ENCODE measurements at regions not wholly inside any gene's neighbourhood (a gene's known extent, or its start where the extent isn't known, plus 50 kb on each side); places are given as distances from the start of the nearest gene placed in this dataset.

DNA sequence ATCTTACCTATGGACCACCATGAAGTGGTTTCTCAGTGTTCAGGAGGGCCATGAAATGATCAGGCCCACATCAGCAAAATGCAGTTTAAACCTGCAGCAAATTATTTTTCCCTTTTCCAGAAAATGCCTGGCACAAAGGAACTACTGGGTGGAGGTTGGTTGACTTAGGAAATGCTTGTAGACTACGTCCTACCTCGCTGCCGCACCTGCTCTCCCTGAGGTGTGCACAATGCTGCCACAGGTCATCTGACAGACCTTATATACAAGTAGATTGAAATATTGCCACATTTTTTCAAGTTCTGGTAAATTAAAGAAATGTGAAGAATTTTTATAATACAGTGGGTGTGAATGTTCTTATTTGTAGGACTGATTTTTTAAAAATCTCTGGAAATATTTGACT is 166.7 kb upstream of the PDE4B start:
- H3K4me3 ChIP-seq (ENCODE audit: low read depth in 1 of 2, low read length in 2 of 2), result no peak overlapping the region
- no peaks in the 10 kb centered on the region for H4K20me1 ChIP-seq (ENCODE audit: insufficient read depth, low read length)
- TF ChIP-seq, protein P1, sequence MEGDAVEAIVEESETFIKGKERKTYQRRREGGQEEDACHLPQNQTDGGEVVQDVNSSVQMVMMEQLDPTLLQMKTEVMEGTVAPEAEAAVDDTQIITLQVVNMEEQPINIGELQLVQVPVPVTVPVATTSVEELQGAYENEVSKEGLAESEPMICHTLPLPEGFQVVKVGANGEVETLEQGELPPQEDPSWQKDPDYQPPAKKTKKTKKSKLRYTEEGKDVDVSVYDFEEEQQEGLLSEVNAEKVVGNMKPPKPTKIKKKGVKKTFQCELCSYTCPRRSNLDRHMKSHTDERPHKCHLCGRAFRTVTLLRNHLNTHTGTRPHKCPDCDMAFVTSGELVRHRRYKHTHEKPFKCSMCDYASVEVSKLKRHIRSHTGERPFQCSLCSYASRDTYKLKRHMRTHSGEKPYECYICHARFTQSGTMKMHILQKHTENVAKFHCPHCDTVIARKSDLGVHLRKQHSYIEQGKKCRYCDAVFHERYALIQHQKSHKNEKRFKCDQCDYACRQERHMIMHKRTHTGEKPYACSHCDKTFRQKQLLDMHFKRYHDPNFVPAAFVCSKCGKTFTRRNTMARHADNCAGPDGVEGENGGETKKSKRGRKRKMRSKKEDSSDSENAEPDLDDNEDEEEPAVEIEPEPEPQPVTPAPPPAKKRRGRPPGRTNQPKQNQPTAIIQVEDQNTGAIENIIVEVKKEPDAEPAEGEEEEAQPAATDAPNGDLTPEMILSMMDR (IDR thresholded peaks at IDR 0.05; ENCODE audit: borderline replicate concordance, extremely low read depth, low read length, poor library complexity, severe bottlenecking), result no peak
- TF ChIP-seq EZH2 (IDR thresholded peaks at IDR 0.05; ENCODE audit: borderline replicate concordance, low read depth, low read length, severe bottlenecking), result no peak
- H3K36me3 ChIP-seq (ENCODE audit: insufficient read depth, low read length), result no peaks in the 10 kb centered on the region
- no peaks in the 10 kb centered on the region for H3K4me1 ChIP-seq (ENCODE audit: insufficient read depth, low read length)
- ATAC-seq (ENCODE audit: insufficient read depth, low read depth) (no peak), DNase-seq (no peak)
- no peak overlapping the region for H3K9ac ChIP-seq (ENCODE audit: low read depth, low read length)
- H2AFZ ChIP-seq (ENCODE audit: low read depth, low read length), result no peak overlapping the region
- no peaks in the 10 kb centered on the region for H3K79me2 ChIP-seq (ENCODE audit: insufficient read depth, low read length)
- H3K4me2 ChIP-seq (ENCODE audit: insufficient read depth, low read length), result no peak overlapping the region
- no peaks in the 10 kb centered on the region for H3K9me3 ChIP-seq (ENCODE audit: insufficient read depth, low read length, severe bottlenecking)
- no peaks in the 10 kb centered on the region for H3K27me3 ChIP-seq (ENCODE audit: insufficient read depth, low read length, poor library complexity)
- no peak overlapping the region for H3K27ac ChIP-seq (ENCODE audit: low read length)

DNA sequence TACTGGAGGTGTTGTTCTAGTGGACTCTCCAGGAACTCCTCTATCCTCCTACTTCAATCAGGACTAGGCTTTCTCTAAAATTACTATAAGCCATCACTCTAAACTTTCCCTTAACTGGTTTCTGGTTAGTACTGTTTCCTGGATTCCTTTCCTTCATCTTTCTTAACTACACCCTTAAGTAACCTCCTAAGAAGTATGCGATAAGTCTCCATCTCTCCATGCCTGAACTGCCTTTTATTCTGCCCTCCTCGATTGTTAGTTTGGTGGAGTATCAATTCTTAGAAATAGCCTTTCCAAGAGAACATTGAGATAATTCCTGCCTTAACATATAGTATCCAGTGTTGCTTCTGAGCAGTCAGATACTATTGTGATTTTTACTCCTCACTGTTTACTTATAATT is 162.9 kb upstream of the PDE4B start:
- ATAC-seq (ENCODE audit: insufficient read depth, low read depth), result no peak
- DNase-seq, result no peak
- TF ChIP-seq, protein P1 (IDR thresholded peaks at IDR 0.05; ENCODE audit: borderline replicate concordance, extremely low read depth, low read length, poor library complexity, severe bottlenecking), result no peak
- TF ChIP-seq EZH2 (IDR thresholded peaks at IDR 0.05; ENCODE audit: borderline replicate concordance, low read depth, low read length, severe bottlenecking), result no peak
- H3K79me2 ChIP-seq (ENCODE audit: insufficient read depth, low read length), result no peaks in the 10 kb centered on the region
- no peaks in the 10 kb centered on the region for H3K9me3 ChIP-seq (ENCODE audit: insufficient read depth, low read length, severe bottlenecking)
- H3K9ac ChIP-seq (ENCODE audit: low read depth, low read length), result no peak overlapping the region
- peaks cover 3% of the 10 kb centered on the region for H3K27me3 ChIP-seq (ENCODE audit: insufficient read depth, low read length, poor library complexity)
- no peaks in the 10 kb centered on the region for H3K4me1 ChIP-seq (ENCODE audit: insufficient read depth, low read length)
- no peak overlapping the region for H3K27ac ChIP-seq (ENCODE audit: low read length)
- H3K4me2 ChIP-seq (ENCODE audit: insufficient read depth, low read length), result no peak overlapping the region
- no peak overlapping the region for H3K4me3 ChIP-seq (ENCODE audit: low read depth in 1 of 2, low read length in 2 of 2)
- H4K20me1 ChIP-seq (ENCODE audit: insufficient read depth, low read length), result no peaks in the 10 kb centered on the region
- H3K36me3 ChIP-seq (ENCODE audit: insufficient read depth, low read length), result no peaks in the 10 kb centered on the region
- H2AFZ ChIP-seq (ENCODE audit: low read depth, low read length), result no peak overlapping the region

DNA sequence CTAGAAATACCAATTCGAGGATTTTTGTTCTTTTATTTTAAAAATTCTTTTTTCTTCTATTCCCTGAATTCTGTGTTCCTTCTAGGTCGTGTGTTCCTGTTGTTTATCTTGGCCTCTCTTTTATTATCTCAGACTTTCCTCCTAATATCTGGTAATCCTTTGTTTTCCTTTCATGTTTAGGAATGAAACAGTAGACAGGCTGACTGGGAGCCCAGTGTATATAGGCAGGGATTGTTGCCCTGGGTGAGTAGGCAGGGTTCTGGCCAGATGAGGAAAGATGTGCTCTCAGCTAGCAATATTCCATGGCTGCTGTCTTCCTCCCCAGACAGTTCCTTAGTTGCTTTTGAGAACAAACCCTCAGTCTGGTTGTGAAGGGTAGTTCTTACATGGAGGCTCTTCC is 161.8 kb upstream of the PDE4B start:
- H3K4me1 ChIP-seq (ENCODE audit: insufficient read depth, low read length), result no peaks in the 10 kb centered on the region
- DNase-seq (no peak), ATAC-seq (ENCODE audit: insufficient read depth, low read depth) (no peak)
- no peak overlapping the region for H3K4me2 ChIP-seq (ENCODE audit: insufficient read depth, low read length)
- no peak overlapping the region for H2AFZ ChIP-seq (ENCODE audit: low read depth, low read length)
- TF ChIP-seq, protein P1 (IDR thresholded peaks at IDR 0.05; ENCODE audit: borderline replicate concordance, extremely low read depth, low read length, poor library complexity, severe bottlenecking), result no peak
- TF ChIP-seq EZH2 (IDR thresholded peaks at IDR 0.05; ENCODE audit: borderline replicate concordance, low read depth, low read length, severe bottlenecking), result no peak
- H3K36me3 ChIP-seq (ENCODE audit: insufficient read depth, low read length), result no peaks in the 10 kb centered on the region
- no peak overlapping the region for H3K9ac ChIP-seq (ENCODE audit: low read depth, low read length)
- no peaks in the 10 kb centered on the region for H4K20me1 ChIP-seq (ENCODE audit: insufficient read depth, low read length)
- H3K79me2 ChIP-seq (ENCODE audit: insufficient read depth, low read length), result no peaks in the 10 kb centered on the region
- no peak overlapping the region for H3K27ac ChIP-seq (ENCODE audit: low read length)
- no peaks in the 10 kb centered on the region for H3K9me3 ChIP-seq (ENCODE audit: insufficient read depth, low read length, severe bottlenecking)
- H3K27me3 ChIP-seq (ENCODE audit: insufficient read depth, low read length, poor library complexity), result peaks cover 3% of the 10 kb centered on the region
- no peak overlapping the region for H3K4me3 ChIP-seq (ENCODE audit: low read depth in 1 of 2, low read length in 2 of 2)

DNA sequence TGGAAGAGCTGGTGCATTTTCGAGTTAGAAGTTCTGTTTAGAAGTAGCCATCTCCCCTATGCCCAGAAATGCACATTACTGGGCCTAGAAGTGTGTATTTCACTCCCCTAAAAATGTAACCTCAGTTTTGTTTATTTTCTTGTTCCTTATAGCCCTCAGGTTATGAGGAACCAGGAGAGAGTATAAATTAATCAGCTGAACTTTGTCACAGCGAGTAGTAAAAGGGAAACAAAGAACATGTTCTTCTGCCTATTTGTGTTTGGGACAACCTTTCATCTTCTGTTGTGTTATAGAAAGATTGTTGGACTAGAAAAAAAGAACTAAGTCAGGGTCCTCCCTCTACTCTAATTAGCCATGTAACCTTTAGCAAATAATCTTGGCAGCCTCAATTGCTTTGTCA is 160.5 kb upstream of the PDE4B start:
- ATAC-seq (ENCODE audit: insufficient read depth, low read depth), result no peak
- no peak overlapping the region for H3K4me2 ChIP-seq (ENCODE audit: insufficient read depth, low read length)
- no peaks in the 10 kb centered on the region for H3K4me1 ChIP-seq (ENCODE audit: insufficient read depth, low read length)
- H4K20me1 ChIP-seq (ENCODE audit: insufficient read depth, low read length), result no peaks in the 10 kb centered on the region
- H3K9me3 ChIP-seq (ENCODE audit: insufficient read depth, low read length, severe bottlenecking), result no peaks in the 10 kb centered on the region
- TF ChIP-seq EZH2 (IDR thresholded peaks at IDR 0.05; ENCODE audit: borderline replicate concordance, low read depth, low read length, severe bottlenecking), result no peak
- TF ChIP-seq, protein P1 (IDR thresholded peaks at IDR 0.05; ENCODE audit: borderline replicate concordance, extremely low read depth, low read length, poor library complexity, severe bottlenecking), result no peak
- DNase-seq, result no peak
- no peak overlapping the region for H3K27ac ChIP-seq (ENCODE audit: low read length)
- H2AFZ ChIP-seq (ENCODE audit: low read depth, low read length), result no peak overlapping the region
- no peak overlapping the region for H3K9ac ChIP-seq (ENCODE audit: low read depth, low read length)
- no peaks in the 10 kb centered on the region for H3K79me2 ChIP-seq (ENCODE audit: insufficient read depth, low read length)
- peaks cover 3% of the 10 kb centered on the region for H3K27me3 ChIP-seq (ENCODE audit: insufficient read depth, low read length, poor library complexity)
- no peak overlapping the region for H3K4me3 ChIP-seq (ENCODE audit: low read depth in 1 of 2, low read length in 2 of 2)
- H3K36me3 ChIP-seq (ENCODE audit: insufficient read depth, low read length), result no peaks in the 10 kb centered on the region

Measured in DND-41 (cell line).